ENCODE measurements at regions not wholly inside any gene's neighbourhood (a gene's known extent, or its start where the extent isn't known, plus 50 kb on each side); places are given as distances from the start of the nearest gene placed in this dataset.
"Not testable (repeated sequence)": the region's sequence is repeated elsewhere in the genome, so short reads cannot be mapped to it uniquely, and the experiment has no call there.

- DNase-seq (ENCODE audit: low read depth) (no peak), FAIRE-seq (no peak)
- Histone ChIP-seq H3K79me2 (ENCODE audit: insufficient read depth, low read length) (no peaks in the 10 kb centered on the region), H4K20me1 (ENCODE audit: insufficient read depth, low read length) (no peaks in the 10 kb centered on the region), H3K4me1 (ENCODE audit: insufficient read depth, low read length) (no peaks in the 10 kb centered on the region), H3K9me3 (ENCODE audit: insufficient read depth, low read depth, low read length) (no peaks in the 10 kb centered on the region), H2AFZ (ENCODE audit: low read depth, low read length) (no peak overlapping the region), H3K27ac (ENCODE audit: low read depth, low read length) (no peak overlapping the region), H3K36me3 (ENCODE audit: insufficient read depth, low read length) (no peaks in the 10 kb centered on the region), H3K27me3 (ENCODE audit: insufficient read depth, low read length) (no peaks in the 10 kb centered on the region), H3K9ac (ENCODE audit: low read length) (no peak overlapping the region), H3K4me2 (ENCODE audit: low read length) (no peak overlapping the region), H3K4me3 (ENCODE audit: insufficient read depth, low read depth, low read length) (no peak overlapping the region)
- Mint-ChIP-seq H3K27ac (ENCODE audit: unreplicated experiment) (no peak overlapping the region), H3K27me3 (ENCODE audit: low read depth, unreplicated experiment) (peaks cover 5% of the 10 kb centered on the region), H3K4me3 (ENCODE audit: unreplicated experiment) (no peak overlapping the region), H3K9me3 (ENCODE audit: unreplicated experiment) (no peaks in the 10 kb centered on the region), H3K36me3 (ENCODE audit: low read depth, unreplicated experiment) (no peaks in the 10 kb centered on the region), H3K4me1 (ENCODE audit: low read depth, unreplicated experiment) (no peaks in the 10 kb centered on the region)
- TF ChIP-seq CTCF (IDR thresholded peaks at IDR 0.05; ENCODE audit: insufficient read depth, low read depth, low read length) = no peak
- no peak for TF ChIP-seq EZH2 (IDR thresholded peaks at IDR 0.05; ENCODE audit: insufficient read depth, low read length)
Measured at GRCh38 chr4:9685692-9686091, 95.7 kb upstream of the DRD5 start.

- not testable (repeated sequence) for H3K27me3 ChIP-seq (ENCODE audit: insufficient read depth, low read length); H3K27me3 Mint-ChIP-seq (ENCODE audit: low read depth, unreplicated experiment); H4K20me1 ChIP-seq (ENCODE audit: insufficient read depth, low read length); H3K27ac ChIP-seq (ENCODE audit: low read depth, low read length); H3K4me1 Mint-ChIP-seq (ENCODE audit: low read depth, unreplicated experiment); H3K79me2 ChIP-seq (ENCODE audit: insufficient read depth, low read length); H3K9me3 ChIP-seq (ENCODE audit: insufficient read depth, low read depth, low read length); H3K9me3 Mint-ChIP-seq (ENCODE audit: unreplicated experiment); H3K36me3 Mint-ChIP-seq (ENCODE audit: low read depth, unreplicated experiment); DNase-seq (ENCODE audit: low read depth); FAIRE-seq; H3K4me1 ChIP-seq (ENCODE audit: insufficient read depth, low read length); H3K36me3 ChIP-seq (ENCODE audit: insufficient read depth, low read length)
- Histone ChIP-seq H3K4me3 (ENCODE audit: insufficient read depth, low read depth, low read length) (peak overlapping the region; percentile 39), H3K4me2 (ENCODE audit: low read length) (peak overlapping the region; percentile 80), H3K9ac (ENCODE audit: low read length) (peak overlapping the region; percentile 75), H2AFZ (ENCODE audit: low read depth, low read length) (peak overlapping the region; percentile 86)
- Mint-ChIP-seq H3K27ac (ENCODE audit: unreplicated experiment) (peak overlapping the region; percentile 77), H3K4me3 (ENCODE audit: unreplicated experiment) (peak overlapping the region; percentile 85)
Measured at GRCh38 chr4:9690636-9691237, 90.7 kb upstream of the DRD5 start.

- Histone ChIP-seq H3K27ac (ENCODE audit: low read depth, low read length) (no peak overlapping the region), H4K20me1 (ENCODE audit: insufficient read depth, low read length) (no peaks in the 10 kb centered on the region), H3K79me2 (ENCODE audit: insufficient read depth, low read length) (no peaks in the 10 kb centered on the region), H3K9ac (ENCODE audit: low read length) (peak overlapping the region; percentile 75), H3K27me3 (ENCODE audit: insufficient read depth, low read length) (no peaks in the 10 kb centered on the region), H2AFZ (ENCODE audit: low read depth, low read length) (peak overlapping the region; percentile 86), H3K36me3 (ENCODE audit: insufficient read depth, low read length) (no peaks in the 10 kb centered on the region), H3K4me2 (ENCODE audit: low read length) (peak overlapping the region; percentile 80), H3K9me3 (ENCODE audit: insufficient read depth, low read depth, low read length) (no peaks in the 10 kb centered on the region), H3K4me3 (ENCODE audit: insufficient read depth, low read depth, low read length) (peak overlapping the region; percentile 39), H3K4me1 (ENCODE audit: insufficient read depth, low read length) (no peaks in the 10 kb centered on the region)
- DNase-seq (ENCODE audit: low read depth) = peak; percentile 13
- Mint-ChIP-seq H3K4me3 (ENCODE audit: unreplicated experiment) (peak overlapping the region; percentile 85), H3K27ac (ENCODE audit: unreplicated experiment) (peak overlapping the region; percentile 77), H3K4me1 (ENCODE audit: low read depth, unreplicated experiment) (peaks cover 1% of the 10 kb centered on the region), H3K9me3 (ENCODE audit: unreplicated experiment) (no peaks in the 10 kb centered on the region), H3K27me3 (ENCODE audit: low read depth, unreplicated experiment) (peaks cover 7% of the 10 kb centered on the region), H3K36me3 (ENCODE audit: low read depth, unreplicated experiment) (no peaks in the 10 kb centered on the region)
- FAIRE-seq = no peak
- TF ChIP-seq EZH2 (IDR thresholded peaks at IDR 0.05; ENCODE audit: insufficient read depth, low read length) = no peak
- no peak for TF ChIP-seq CTCF (IDR thresholded peaks at IDR 0.05; ENCODE audit: insufficient read depth, low read depth, low read length)
Measured at GRCh38 chr4:9691238-9692065, 90.0 kb upstream of the DRD5 start.

DNA sequence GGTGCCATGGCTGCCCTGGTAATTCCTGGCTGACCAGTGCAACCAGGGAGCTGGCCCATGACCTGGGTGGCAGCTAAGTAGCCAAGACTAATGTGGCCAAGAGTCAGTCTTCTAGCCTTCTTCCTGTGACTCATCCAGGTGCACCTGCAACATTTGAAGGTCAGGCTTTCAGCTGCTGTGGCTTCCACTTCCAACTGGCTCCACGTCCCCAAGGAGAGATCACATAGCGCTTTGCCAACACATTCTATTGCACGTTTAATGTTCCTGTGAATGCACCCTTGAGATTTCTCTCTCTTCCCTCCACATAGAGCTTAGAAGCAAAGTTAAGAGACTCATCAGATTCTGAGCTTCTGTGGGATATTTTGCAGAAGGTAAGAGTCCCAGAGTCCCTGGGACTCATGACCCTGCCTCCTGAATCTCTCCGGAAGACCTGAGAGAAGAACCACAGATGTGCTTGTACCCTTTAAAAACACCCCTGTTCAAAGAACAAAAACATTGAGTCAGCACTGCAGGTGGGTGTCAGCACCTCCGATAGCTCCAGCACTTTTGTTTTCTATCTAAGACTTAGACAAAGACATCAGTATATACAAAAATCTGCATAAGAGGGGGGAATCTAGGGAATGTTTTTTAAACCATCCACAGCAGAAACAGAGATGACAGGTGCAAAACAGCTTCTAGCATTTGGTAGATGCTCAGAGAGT is 88.5 kb upstream of the DRD5 start:
- not testable (repeated sequence) for H2AFZ ChIP-seq (ENCODE audit: low read depth, low read length); H3K4me1 Mint-ChIP-seq (ENCODE audit: low read depth, unreplicated experiment); H3K4me3 ChIP-seq (ENCODE audit: insufficient read depth, low read depth, low read length); H3K36me3 Mint-ChIP-seq (ENCODE audit: low read depth, unreplicated experiment); FAIRE-seq; H3K9me3 ChIP-seq (ENCODE audit: insufficient read depth, low read depth, low read length); H3K79me2 ChIP-seq (ENCODE audit: insufficient read depth, low read length); H3K27me3 Mint-ChIP-seq (ENCODE audit: low read depth, unreplicated experiment); H3K27me3 ChIP-seq (ENCODE audit: insufficient read depth, low read length); H3K36me3 ChIP-seq (ENCODE audit: insufficient read depth, low read length); H4K20me1 ChIP-seq (ENCODE audit: insufficient read depth, low read length); H3K9ac ChIP-seq (ENCODE audit: low read length); H3K4me2 ChIP-seq (ENCODE audit: low read length); H3K27ac ChIP-seq (ENCODE audit: low read depth, low read length); H3K4me1 ChIP-seq (ENCODE audit: insufficient read depth, low read length); H3K4me3 Mint-ChIP-seq (ENCODE audit: unreplicated experiment); H3K9me3 Mint-ChIP-seq (ENCODE audit: unreplicated experiment); DNase-seq (ENCODE audit: low read depth); H3K27ac Mint-ChIP-seq (ENCODE audit: unreplicated experiment)
